ENCODE measurements at regions not wholly inside any gene's neighbourhood (a gene's known extent, or its start where the extent isn't known, plus 50 kb on each side); places are given as distances from the start of the nearest gene placed in this dataset.

- no peak overlapping the region for H3K4me3 ChIP-seq (ENCODE audit: low read depth, low read length)
- no peak for DNase-seq (ENCODE audit: low read depth)
- no peak for TF ChIP-seq CTCF (IDR thresholded peaks at IDR 0.05; ENCODE audit: insufficient read depth, low read depth, low read length)
Observed at GRCh38 chr2:42938671-42939370, 146.4 kb upstream of the HAAO start.

DNA sequence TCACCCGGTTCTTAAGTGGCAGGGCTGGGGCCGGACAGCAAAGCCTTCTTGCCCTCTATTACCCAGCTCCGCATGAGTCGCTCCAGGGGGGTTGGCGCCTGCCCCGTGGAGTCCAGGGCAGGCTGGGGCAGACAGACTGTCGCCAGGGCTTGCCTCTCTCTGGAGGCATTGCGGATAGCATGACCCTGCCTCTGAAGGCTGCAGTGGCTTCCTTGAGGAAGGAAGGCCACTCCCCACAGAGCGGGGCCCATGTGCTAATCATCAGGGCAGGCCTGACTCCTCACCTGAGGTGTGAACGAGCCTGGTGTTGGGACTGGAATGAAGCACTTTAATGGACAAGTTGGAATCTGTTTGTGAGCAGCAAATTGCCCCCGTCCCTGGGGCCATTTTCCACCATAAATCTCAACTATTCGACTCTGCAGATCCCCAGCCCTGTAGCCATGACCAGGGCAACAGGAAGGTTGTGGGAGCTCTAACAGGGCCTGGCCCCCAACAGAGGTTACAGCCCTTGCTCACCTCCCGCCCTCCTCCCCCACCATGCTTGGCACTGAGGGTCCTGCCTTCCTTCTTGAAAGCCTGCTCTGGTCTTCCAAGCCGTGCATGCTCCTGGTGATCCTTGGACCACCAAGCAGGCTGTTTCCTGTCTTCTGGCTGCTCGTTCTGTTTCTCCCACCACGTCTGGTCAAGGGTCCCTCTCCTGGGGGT, 144.9 kb upstream of the HAAO start:
- DNase-seq (ENCODE audit: low read depth): no peak
- no peak for TF ChIP-seq CTCF (IDR thresholded peaks at IDR 0.05; ENCODE audit: insufficient read depth, low read depth, low read length)
- no peak overlapping the region for H3K4me3 ChIP-seq (ENCODE audit: low read depth, low read length)

GRCh38 chr2:42935692-42936671, 143.6 kb upstream of the HAAO start:
- DNase-seq (ENCODE audit: low read depth): no peak
- H3K4me3 ChIP-seq (ENCODE audit: low read depth, low read length): no peak overlapping the region
- TF ChIP-seq CTCF (IDR thresholded peaks at IDR 0.05; ENCODE audit: insufficient read depth, low read depth, low read length): no peak

GRCh38 chr2:42934580-42935186, 142.3 kb upstream of the HAAO start:
- DNase-seq (ENCODE audit: low read depth): no peak
- H3K4me3 ChIP-seq (ENCODE audit: low read depth, low read length): no peak overlapping the region
- no peak for TF ChIP-seq CTCF (IDR thresholded peaks at IDR 0.05; ENCODE audit: insufficient read depth, low read depth, low read length)

GRCh38 chr2:42933824-42934254, 141.5 kb upstream of the HAAO start:
- H3K4me3 ChIP-seq (ENCODE audit: low read depth, low read length): no peak overlapping the region
- TF ChIP-seq CTCF (IDR thresholded peaks at IDR 0.05; ENCODE audit: insufficient read depth, low read depth, low read length): no peak
- no peak for DNase-seq (ENCODE audit: low read depth)

All from fibroblast of villous mesenchyme (primary cell).